Astrocyte of the cerebellum (primary cell): ENCODE measurements at regions not wholly inside any gene's neighbourhood (a gene's known extent, or its start where the extent isn't known, plus 50 kb on each side); places are given as distances from the start of the nearest gene placed in this dataset.

Experiments
- DNase-seq: peaks from one replicate; pipeline ENCODE4 v3.0.0-alpha.2; 2011; ENCODE audit warnings: low read depth
- H3K4me3 ChIP-seq: 2 replicates; pipeline ENCODE4 v1.5.1; 2011; ENCODE audit warnings: mild to moderate bottlenecking, low read depth, low read length, moderate library complexity
- CTCF ChIP-seq: IDR thresholded peaks from 2 replicates; pipeline ENCODE4 v1.5.1; 2012; ENCODE audit warnings: low read length, low read depth, moderate library complexity, mild to moderate bottlenecking; ENCODE audit errors: missing control alignments
- in situ Hi-C: cut with HindIII; loops from 2 replicates; pipeline ENCODE4 v1.10.0; 2017; ENCODE audit warnings: low sequenced_read_pairs

GRCh38 chr2:64749446-64749845, 95.7 kb upstream of the SERTAD2 start:
- no peak for TF ChIP-seq CTCF
- no peak for DNase-seq
- peak overlapping the region; percentile 79 for H3K4me3 ChIP-seq
- in situ Hi-C loops: no loop called here

GRCh38 chr2:64750001-64750816, 96.5 kb upstream of the SERTAD2 start:
- no peak for DNase-seq
- H3K4me3 ChIP-seq: peak overlapping the region; percentile 79
- peak; percentile 13 for TF ChIP-seq CTCF
- in situ Hi-C loops: no loop called here

- peak; percentile 98 for DNase-seq
- TF ChIP-seq CTCF: no peak
- in situ Hi-C loops: no loop called here
- H3K4me3 ChIP-seq: peak overlapping the region; percentile 79
Observed at GRCh38 chr2:64750817-64751285, 97.1 kb upstream of the SERTAD2 start.

GRCh38 chr2:64751286-64752260, 97.9 kb upstream of the SERTAD2 start:
- TF ChIP-seq CTCF: peak; percentile 60
- in situ Hi-C loops: no loop called here
- H3K4me3 ChIP-seq: peak overlapping the region; percentile 58
- DNase-seq: no peak

- no peak overlapping the region for H3K4me3 ChIP-seq
- in situ Hi-C loops: no loop called here
- no peak for TF ChIP-seq CTCF
- no peak for DNase-seq
Observed at GRCh38 chr2:64753399-64753798, 99.7 kb upstream of the SERTAD2 start.

DNA sequence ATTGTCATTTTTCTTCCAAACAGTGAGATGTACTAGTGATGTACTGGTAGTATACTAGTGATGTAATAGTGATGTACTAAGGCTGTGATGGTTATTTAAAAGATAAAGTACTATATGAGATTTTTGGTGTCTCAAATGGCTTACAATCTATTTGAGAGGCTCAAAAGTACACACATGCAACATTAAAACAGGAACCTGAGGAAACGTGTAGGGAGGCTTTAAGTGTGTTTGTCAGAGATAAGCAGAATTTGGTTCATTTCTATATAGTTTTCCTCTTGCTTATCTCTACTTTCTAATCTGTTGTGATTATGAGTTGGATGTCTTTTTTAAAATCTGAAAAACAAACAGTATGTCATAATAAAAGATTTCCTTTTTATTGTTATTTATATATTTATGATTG, 100.9 kb upstream of the SERTAD2 start:
- no peak for TF ChIP-seq CTCF
- no peak overlapping the region for H3K4me3 ChIP-seq
- in situ Hi-C loops: no loop called here
- no peak for DNase-seq
